ENCODE measurements at regions not wholly inside any gene's neighbourhood (a gene's known extent, or its start where the extent isn't known, plus 50 kb on each side); places are given as distances from the start of the nearest gene placed in this dataset.
"Not testable (repeated sequence)": the region's sequence is repeated elsewhere in the genome, so short reads cannot be mapped to it uniquely, and the experiment has no call there.

DNA sequence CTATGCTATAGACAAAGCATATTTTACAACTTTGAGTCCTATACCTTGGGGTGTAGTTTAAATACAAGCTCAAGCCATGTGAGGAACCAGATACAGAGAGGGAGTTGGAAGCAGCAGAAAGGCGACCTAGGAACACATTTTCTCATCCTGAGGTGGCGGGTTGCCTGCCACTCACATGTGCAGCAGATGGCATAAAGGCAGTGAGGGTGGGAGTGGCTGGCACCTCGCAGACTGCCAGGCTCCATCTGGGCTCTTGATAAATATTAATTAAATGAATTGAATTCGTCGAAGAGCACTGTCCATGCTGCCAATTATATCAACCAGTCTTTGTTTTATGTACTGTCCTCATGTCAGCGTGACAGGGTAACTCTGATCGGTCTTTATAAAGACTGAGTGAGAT lies 79.0 kb upstream of the SEMA3C start:
- H3K4me1 ChIP-seq: no peaks in the 10 kb centered on the region
- no peak overlapping the region for H3K4me3 ChIP-seq
- no peak overlapping the region for H3K27ac ChIP-seq
- TF ChIP-seq CTCF (IDR thresholded peaks at IDR 0.05) (no peak), POLR2A (IDR thresholded peaks at IDR 0.05) (no peak)
- no peaks in the 10 kb centered on the region for H3K9me3 ChIP-seq
- DNase-seq: no peak
- no peaks in the 10 kb centered on the region for H3K27me3 ChIP-seq
- H3K36me3 ChIP-seq: no peaks in the 10 kb centered on the region

GRCh38 chr7:80996236-80996635 lies 77.4 kb upstream of the SEMA3C start:
- H3K27me3 ChIP-seq, H3K4me1 ChIP-seq, H3K9me3 ChIP-seq, H3K4me3 ChIP-seq, DNase-seq, H3K36me3 ChIP-seq, H3K27ac ChIP-seq: not testable (repeated sequence)

GRCh38 chr7:80991654-80992053 lies 72.8 kb upstream of the SEMA3C start:
- H3K27ac ChIP-seq: no peak overlapping the region
- no peak for DNase-seq
- no peaks in the 10 kb centered on the region for H3K9me3 ChIP-seq
- no peak overlapping the region for H3K4me3 ChIP-seq
- no peaks in the 10 kb centered on the region for H3K27me3 ChIP-seq
- TF ChIP-seq POLR2A (IDR thresholded peaks at IDR 0.05) (no peak), CTCF (IDR thresholded peaks at IDR 0.05) (no peak)
- no peaks in the 10 kb centered on the region for H3K4me1 ChIP-seq
- no peaks in the 10 kb centered on the region for H3K36me3 ChIP-seq

GRCh38 chr7:80984619-80985018 lies 65.8 kb upstream of the SEMA3C start:
- H3K27me3 ChIP-seq: no peaks in the 10 kb centered on the region
- no peak for DNase-seq

DNA sequence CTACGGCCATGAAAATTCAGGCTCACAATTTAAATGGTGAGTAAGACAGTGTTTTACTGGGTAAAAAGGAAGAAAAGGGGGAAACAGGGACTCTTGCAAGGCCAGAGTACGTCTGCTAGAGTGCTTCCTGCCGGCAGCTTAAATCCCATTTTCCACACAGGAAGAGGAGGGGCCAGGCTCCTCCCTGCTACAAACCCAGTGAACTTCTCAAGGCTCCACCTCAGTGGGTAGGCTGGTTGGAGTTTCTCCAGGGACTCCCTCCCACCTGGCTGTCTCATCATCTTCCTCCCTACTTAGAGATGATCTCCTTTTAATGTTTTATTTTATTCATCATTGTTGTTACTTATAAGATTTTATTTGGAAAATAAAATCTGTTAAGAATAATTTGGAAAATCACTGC lies 62.6 kb upstream of the SEMA3C start:
- TF ChIP-seq POLR2A (IDR thresholded peaks at IDR 0.05): no peak
- no peak for TF ChIP-seq CTCF (IDR thresholded peaks at IDR 0.05)
- Histone ChIP-seq H3K27ac (no peak overlapping the region), H3K4me3 (no peak overlapping the region), H3K9me3 (peaks cover 0 to 3% (median 0%) of the 10 kb centered on the region in 4 donors), H3K4me1 (no peaks in the 10 kb centered on the region), H3K36me3 (no peaks in the 10 kb centered on the region), H3K27me3 (no peaks in the 10 kb centered on the region)
- DNase-seq: no peak

More at GRCh38 chr7:80984619-80985018, 65.8 kb upstream of the SEMA3C start:
- H3K4me1 ChIP-seq: no peaks in the 10 kb centered on the region
- H3K27ac ChIP-seq: no peak overlapping the region
- H3K9me3 ChIP-seq: peaks cover 0 to 2% (median 0%) of the 10 kb centered on the region in 4 donors
- TF ChIP-seq POLR2A (IDR thresholded peaks at IDR 0.05): no peak
- no peak for TF ChIP-seq CTCF (IDR thresholded peaks at IDR 0.05)
- no peaks in the 10 kb centered on the region for H3K36me3 ChIP-seq
- no peak overlapping the region for H3K4me3 ChIP-seq

GRCh38 chr7:80977751-80978150 lies 58.9 kb upstream of the SEMA3C start:
- Histone ChIP-seq H3K36me3 (no peaks in the 10 kb centered on the region), H3K9me3 (peaks cover 0 to 3% (median 0%) of the 10 kb centered on the region in 4 donors), H3K27ac (no peak overlapping the region), H3K27me3 (no peaks in the 10 kb centered on the region), H3K4me3 (no peak overlapping the region), H3K4me1 (no peaks in the 10 kb centered on the region)
- DNase-seq: no peak
- TF ChIP-seq CTCF (IDR thresholded peaks at IDR 0.05) (no peak), POLR2A (IDR thresholded peaks at IDR 0.05) (no peak)
